HepG2 (cell line): ENCODE measurements at regions not wholly inside any gene's neighbourhood (a gene's known extent, or its start where the extent isn't known, plus 50 kb on each side); places are given as distances from the start of the nearest gene placed in this dataset.

Source experiments
- ATAC-seq: fragments of 200-7000 bp; cut with Tn5 transposase; 3 replicates; pipeline ENCODE4 v1.9.1; 2020; ENCODE audit warnings: mild to moderate bottlenecking, moderate library complexity
- BruUV-seq: library from RNA; stranded (reverse); fragments of 400-500 nt; replicated peaks from 2 replicates; lab custom pipeline; 2021; lab: Mats Ljungman, UMichigan
- CTCF ChIA-PET: fragments of 300-600 bp; formaldehyde crosslinking; extraction: SDS; loops from one replicate; lab custom pipeline; 2021; ENCODE audit warnings: low total read pairs, inconsistent platforms, low intra/inter-chr PET ratio; lab: Yijun Ruan, JAX
- POLR2A ChIA-PET: fragments of 350-600 bp; sonication (Branson Sonifier 250); formaldehyde crosslinking; loops from one replicate; lab custom pipeline; 2020; ENCODE audit warnings: antibody characterized with exemption, inconsistent platforms; lab: Yijun Ruan, JAX
- DNase-seq: peaks from one replicate; pipeline ENCODE4 v3.0.0-alpha.2; 2015; ENCODE audit warnings: low spot score
- FAIRE-seq: peaks from 3 replicates; lab custom pipeline; 2011; peaks lifted over from hg19 to GRCh38; lab: Jason Lieb, UNC
- H2AFZ ChIP-seq: one replicate; pipeline ENCODE4 v1.6.1; 2011; ENCODE audit warnings: low read length, inconsistent platforms
- H3K27ac ChIP-seq: fragments of 300-600 bp; 3 replicates; pipeline ENCODE4 v1.8.0; 2011; ENCODE audit warnings: mixed run types, mild to moderate bottlenecking, mixed read lengths, low read length, inconsistent platforms; ENCODE audit not compliant: insufficient read depth; ENCODE audit errors: extremely low read length
- H3K27me3 ChIP-seq, 2 experiments: fragments of 200-600 bp in 1 of 2; 2 replicates in 1 of 2; 3 replicates in 1 of 2; pipeline versions ENCODE4 v1.6.0 to v1.8.0; 2011; ENCODE audit warnings: low read length in 2 of 2, mild to moderate bottlenecking in 2 of 2, moderate library complexity in 2 of 2, inconsistent platforms in 1 of 2; ENCODE audit not compliant: insufficient read depth in 2 of 2, control insufficient read depth in 1 of 2
- H3K36me3 ChIP-seq, 2 experiments: fragments of 200-600 bp in 1 of 2; replicated peaks in 1 of 2; 2 replicates in 1 of 2; 3 replicates in 1 of 2; pipeline versions ENCODE4 v1.5.1 to v1.8.0; 2011; ENCODE audit warnings: low read length in 2 of 2, inconsistent platforms in 1 of 2; ENCODE audit not compliant: insufficient read depth in 2 of 2, control insufficient read depth in 1 of 2
- H3K4me1 ChIP-seq: 2 replicates; pipeline ENCODE4 v1.5.1; 2012; ENCODE audit warnings: low read length, inconsistent platforms; ENCODE audit not compliant: insufficient read depth
- H3K4me2 ChIP-seq: 2 replicates; pipeline ENCODE4 v1.6.0; 2011; ENCODE audit warnings: low read depth, low read length, inconsistent platforms
- H3K4me3 ChIP-seq, 3 experiments: fragments of 200-600 bp in 1 of 3; sonication (generic), shearing (Covaris generic) in 1 of 3; replicated peaks in 1 of 3; 2 replicates each; pipeline ENCODE4 v1.5.1; 2011 to 2016; ENCODE audit warnings: low read length in 3 of 3, inconsistent platforms in 2 of 3, low read depth in 2 of 3, mild to moderate bottlenecking in 2 of 3, control low read depth in 1 of 3, mixed read lengths in 1 of 3; ENCODE audit not compliant: insufficient read depth in 1 of 3
- H3K79me2 ChIP-seq: one replicate; pipeline ENCODE4 v1.6.1; 2011; ENCODE audit warnings: low read length, inconsistent platforms; ENCODE audit not compliant: insufficient read depth
- H3K9ac ChIP-seq: 2 replicates; pipeline ENCODE4 v1.6.0; 2011; ENCODE audit warnings: mild to moderate bottlenecking, low read depth, low read length, inconsistent platforms; ENCODE audit not compliant: insufficient read depth
- H3K9me3 ChIP-seq: 2 replicates; pipeline ENCODE4 v1.5.1; 2012; ENCODE audit warnings: mild to moderate bottlenecking, low read length
- H4K20me1 ChIP-seq: 2 replicates; pipeline ENCODE4 v1.6.0; 2011; ENCODE audit warnings: inconsistent platforms, mild to moderate bottlenecking, low read length, moderate library complexity; ENCODE audit not compliant: insufficient read depth
- DPF2 ChIP-seq: sonication (generic); formaldehyde crosslinking; IDR thresholded peaks from 2 replicates; pipeline ENCODE4 v1.4.0; 2020; ENCODE audit warnings: mild to moderate bottlenecking, low read depth, missing genetic modification reagents, borderline replicate concordance
- GLI4 ChIP-seq: sonication (generic); formaldehyde crosslinking; IDR thresholded peaks from 2 replicates; pipeline ENCODE4 v1.5.1; 2020; ENCODE audit warnings: missing genetic modification reagents, mild to moderate bottlenecking, moderate library complexity, borderline replicate concordance
- NR2F6 ChIP-seq, 2 experiments: IDR thresholded peaks; 2 replicates each; pipeline ENCODE4 v1.6.1; 2016; ENCODE audit warnings: antibody characterized with exemption in 1 of 2, mild to moderate bottlenecking in 1 of 2
- SRSF9 ChIP-seq: fragments of 200-400 bp; formaldehyde crosslinking; IDR thresholded peaks from 2 replicates; pipeline ENCODE4 v1.6.1; 2018; ENCODE audit warnings: borderline replicate concordance, mild to moderate bottlenecking, low read depth, low read length; ENCODE audit not compliant: insufficient read depth, poor library complexity, severe bottlenecking
- ZKSCAN5 ChIP-seq: sonication (generic); formaldehyde crosslinking; IDR thresholded peaks from 2 replicates; pipeline ENCODE4 v1.5.1; 2020; ENCODE audit warnings: mild to moderate bottlenecking, missing genetic modification reagents
- ZNF441 ChIP-seq: sonication (generic); formaldehyde crosslinking; IDR thresholded peaks from 2 replicates; pipeline ENCODE4 v1.7.0; 2021; ENCODE audit warnings: missing genetic modification reagents, borderline replicate concordance
- ZNF567 ChIP-seq: sonication (generic); formaldehyde crosslinking; IDR thresholded peaks from 2 replicates; pipeline ENCODE4 v1.8.1; 2023; ENCODE audit warnings: mild to moderate bottlenecking, missing genetic modification reagents, borderline replicate concordance
- WGBS: methylation state at CpG from one replicate; pipeline ENCODE4 v1.1.6; 2017; ENCODE audit warnings: low lambda C conversion rate; 5-methylcytosine and 5-hydroxymethylcytosine counted together
- in situ Hi-C: cut with HindIII; loops from 2 replicates; pipeline ENCODE4 v1.10.0; 2017; ENCODE audit warnings: low pct_unique_long_range_greater_than_20kb; ENCODE audit not compliant: extremely low pct_ligation_motif_present
- intact Hi-C: fragments of 100-400 bp; cut with micrococcal nuclease; formaldehyde crosslinking; loops from one replicate; pipeline ENCODE4 v1.10.0; 2022; ENCODE audit not compliant: unreplicated experiment
- TF ChIP-seq, protein P1 (sequence below), 2 experiments: sonication (generic) in 1 of 2; formaldehyde crosslinking in 1 of 2; IDR thresholded peaks; 2 replicates each; pipeline versions ENCODE4 v1.6.1 to v1.9.0; 2014 to 2022; ENCODE audit warnings: antibody characterized with exemption in 1 of 2, borderline replicate concordance in 1 of 2, inconsistent platforms in 1 of 2, low read depth in 1 of 2, missing genetic modification reagents in 1 of 2
- TF ChIP-seq, protein P2 (sequence below): IDR thresholded peaks from 2 replicates; pipeline ENCODE4 v1.6.1; 2016; ENCODE audit warnings: low read depth, control low read depth
- TF ChIP-seq, protein P3 (sequence below): sonication (generic); formaldehyde crosslinking; IDR thresholded peaks from 2 replicates; pipeline ENCODE4 v1.5.1; 2020; ENCODE audit warnings: missing genetic modification reagents, mild to moderate bottlenecking, borderline replicate concordance
- TF ChIP-seq, protein P4 (sequence below): sonication (generic); formaldehyde crosslinking; IDR thresholded peaks from 2 replicates; pipeline ENCODE4 v1.4.0; 2020; ENCODE audit warnings: mild to moderate bottlenecking, missing genetic modification reagents, borderline replicate concordance

DNA sequence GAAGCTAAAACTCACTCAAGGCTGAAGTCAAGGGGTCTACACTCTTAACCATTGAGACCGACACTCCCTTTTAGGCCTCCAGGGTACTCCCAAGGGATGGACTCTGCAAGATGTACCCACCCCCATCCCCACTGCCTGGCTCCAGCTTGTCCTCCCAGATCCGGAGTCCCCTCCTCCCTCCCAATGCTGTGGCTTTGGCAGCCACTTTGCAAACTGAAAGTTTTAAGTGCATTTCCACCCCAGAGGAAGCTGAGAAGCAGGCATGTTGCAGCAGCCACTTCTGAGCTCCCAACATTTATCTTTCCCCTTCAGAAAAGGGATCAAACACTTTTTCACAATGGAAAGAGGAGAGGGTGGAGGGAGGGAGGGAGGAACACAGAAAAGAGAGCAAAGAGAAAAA lies 115.2 kb downstream of the COPRS start (continued):
- TF ChIP-seq, protein P1, sequence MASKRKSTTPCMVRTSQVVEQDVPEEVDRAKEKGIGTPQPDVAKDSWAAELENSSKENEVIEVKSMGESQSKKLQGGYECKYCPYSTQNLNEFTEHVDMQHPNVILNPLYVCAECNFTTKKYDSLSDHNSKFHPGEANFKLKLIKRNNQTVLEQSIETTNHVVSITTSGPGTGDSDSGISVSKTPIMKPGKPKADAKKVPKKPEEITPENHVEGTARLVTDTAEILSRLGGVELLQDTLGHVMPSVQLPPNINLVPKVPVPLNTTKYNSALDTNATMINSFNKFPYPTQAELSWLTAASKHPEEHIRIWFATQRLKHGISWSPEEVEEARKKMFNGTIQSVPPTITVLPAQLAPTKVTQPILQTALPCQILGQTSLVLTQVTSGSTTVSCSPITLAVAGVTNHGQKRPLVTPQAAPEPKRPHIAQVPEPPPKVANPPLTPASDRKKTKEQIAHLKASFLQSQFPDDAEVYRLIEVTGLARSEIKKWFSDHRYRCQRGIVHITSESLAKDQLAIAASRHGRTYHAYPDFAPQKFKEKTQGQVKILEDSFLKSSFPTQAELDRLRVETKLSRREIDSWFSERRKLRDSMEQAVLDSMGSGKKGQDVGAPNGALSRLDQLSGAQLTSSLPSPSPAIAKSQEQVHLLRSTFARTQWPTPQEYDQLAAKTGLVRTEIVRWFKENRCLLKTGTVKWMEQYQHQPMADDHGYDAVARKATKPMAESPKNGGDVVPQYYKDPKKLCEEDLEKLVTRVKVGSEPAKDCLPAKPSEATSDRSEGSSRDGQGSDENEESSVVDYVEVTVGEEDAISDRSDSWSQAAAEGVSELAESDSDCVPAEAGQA (IDR thresholded peaks at IDR 0.05; ENCODE audit: low read depth), result no peak
- TF ChIP-seq, protein P1 (CRISPR knock-in tag; IDR thresholded peaks at IDR 0.05; ENCODE audit: borderline replicate concordance), result no peak
- TF ChIP-seq, protein P2, sequence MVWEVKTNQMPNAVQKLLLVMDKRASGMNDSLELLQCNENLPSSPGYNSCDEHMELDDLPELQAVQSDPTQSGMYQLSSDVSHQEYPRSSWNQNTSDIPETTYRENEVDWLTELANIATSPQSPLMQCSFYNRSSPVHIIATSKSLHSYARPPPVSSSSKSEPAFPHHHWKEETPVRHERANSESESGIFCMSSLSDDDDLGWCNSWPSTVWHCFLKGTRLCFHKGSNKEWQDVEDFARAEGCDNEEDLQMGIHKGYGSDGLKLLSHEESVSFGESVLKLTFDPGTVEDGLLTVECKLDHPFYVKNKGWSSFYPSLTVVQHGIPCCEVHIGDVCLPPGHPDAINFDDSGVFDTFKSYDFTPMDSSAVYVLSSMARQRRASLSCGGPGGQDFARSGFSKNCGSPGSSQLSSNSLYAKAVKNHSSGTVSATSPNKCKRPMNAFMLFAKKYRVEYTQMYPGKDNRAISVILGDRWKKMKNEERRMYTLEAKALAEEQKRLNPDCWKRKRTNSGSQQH (CRISPR knock-in tag), result no peak
- TF ChIP-seq ZNF441, result no peak

DNA sequence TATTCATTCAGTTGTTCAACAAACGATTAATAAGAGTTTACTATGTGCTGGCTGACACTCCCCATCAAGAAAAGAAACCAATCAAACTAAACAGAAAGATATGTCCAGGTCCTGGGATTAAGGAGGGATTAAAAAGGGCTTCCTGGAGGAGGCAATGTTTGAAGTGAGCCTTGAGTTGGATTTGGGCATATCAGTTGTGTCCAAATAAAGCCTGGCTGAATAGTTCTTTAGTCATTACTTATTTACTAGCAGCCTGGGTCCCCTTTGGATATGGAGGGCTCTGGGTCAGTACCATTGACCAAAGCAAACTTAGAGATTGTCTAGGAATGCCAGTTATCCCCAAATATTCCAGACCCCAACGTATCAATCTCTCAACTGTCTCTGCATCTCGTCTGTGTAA lies 117.7 kb downstream of the COPRS start:
- H3K79me2 ChIP-seq, result no peaks in the 10 kb centered on the region
- H3K9ac ChIP-seq, result no peak overlapping the region
- ChIA-PET POLR2A (no interaction called here), CTCF (no interaction called here)
- peaks cover 3% of the 10 kb centered on the region in 2 experiments; a peak in 1 of 5 replicates for H3K27me3 ChIP-seq
- H2AFZ ChIP-seq, result no peak overlapping the region
- WGBS, result 0% methylated on average over 3 of the region's 3 CpGs
- no peaks in the 10 kb centered on the region for H4K20me1 ChIP-seq
- no peaks in the 10 kb centered on the region for H3K36me3 ChIP-seq
- DNase-seq, result no peak
- FAIRE-seq, result no peak
- in situ Hi-C loops, result no loop called here
- H3K4me2 ChIP-seq, result no peak overlapping the region
- intact Hi-C loops, result no loop called here
- H3K4me3 ChIP-seq, result no peak overlapping the region
- H3K27ac ChIP-seq, result no peak overlapping the region
- peaks cover 1% of the 10 kb centered on the region; the same call in 1 of the 2 replicates for H3K4me1 ChIP-seq
- H3K9me3 ChIP-seq, result no peaks in the 10 kb centered on the region
- ATAC-seq, result no peak
- no TSS peak for BruUV-seq
- TF ChIP-seq DPF2 (CRISPR knock-in tag) (no peak), NR2F6 (IDR thresholded peaks at IDR 0.05) (no peak), NR2F6 (CRISPR knock-in tag; IDR thresholded peaks at IDR 0.05) (no peak), SRSF9 (no peak), GLI4 (CRISPR knock-in tag) (no peak), ZNF567 (CRISPR knock-in tag) (no peak), ZKSCAN5 (CRISPR knock-in tag) (no peak)
- TF ChIP-seq, protein P3, sequence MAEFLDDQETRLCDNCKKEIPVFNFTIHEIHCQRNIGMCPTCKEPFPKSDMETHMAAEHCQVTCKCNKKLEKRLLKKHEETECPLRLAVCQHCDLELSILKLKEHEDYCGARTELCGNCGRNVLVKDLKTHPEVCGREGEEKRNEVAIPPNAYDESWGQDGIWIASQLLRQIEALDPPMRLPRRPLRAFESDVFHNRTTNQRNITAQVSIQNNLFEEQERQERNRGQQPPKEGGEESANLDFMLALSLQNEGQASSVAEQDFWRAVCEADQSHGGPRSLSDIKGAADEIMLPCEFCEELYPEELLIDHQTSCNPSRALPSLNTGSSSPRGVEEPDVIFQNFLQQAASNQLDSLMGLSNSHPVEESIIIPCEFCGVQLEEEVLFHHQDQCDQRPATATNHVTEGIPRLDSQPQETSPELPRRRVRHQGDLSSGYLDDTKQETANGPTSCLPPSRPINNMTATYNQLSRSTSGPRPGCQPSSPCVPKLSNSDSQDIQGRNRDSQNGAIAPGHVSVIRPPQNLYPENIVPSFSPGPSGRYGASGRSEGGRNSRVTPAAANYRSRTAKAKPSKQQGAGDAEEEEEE (CRISPR knock-in tag), result no peak
- TF ChIP-seq, protein P4, sequence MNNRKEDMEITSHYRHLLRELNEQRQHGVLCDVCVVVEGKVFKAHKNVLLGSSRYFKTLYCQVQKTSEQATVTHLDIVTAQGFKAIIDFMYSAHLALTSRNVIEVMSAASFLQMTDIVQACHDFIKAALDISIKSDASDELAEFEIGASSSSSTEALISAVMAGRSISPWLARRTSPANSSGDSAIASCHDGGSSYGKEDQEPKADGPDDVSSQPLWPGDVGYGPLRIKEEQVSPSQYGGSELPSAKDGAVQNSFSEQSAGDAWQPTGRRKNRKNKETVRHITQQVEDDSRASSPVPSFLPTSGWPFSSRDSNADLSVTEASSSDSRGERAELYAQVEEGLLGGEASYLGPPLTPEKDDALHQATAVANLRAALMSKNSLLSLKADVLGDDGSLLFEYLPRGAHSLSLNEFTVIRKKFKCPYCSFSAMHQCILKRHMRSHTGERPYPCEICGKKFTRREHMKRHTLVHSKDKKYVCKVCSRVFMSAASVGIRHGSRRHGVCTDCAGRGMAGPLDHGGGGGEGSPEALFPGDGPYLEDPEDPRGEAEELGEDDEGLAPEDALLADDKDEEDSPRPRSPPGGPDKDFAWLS, result no peak
